ENCODE measurements at regions not wholly inside any gene's neighbourhood (a gene's known extent, or its start where the extent isn't known, plus 50 kb on each side); places are given as distances from the start of the nearest gene placed in this dataset.

DNA sequence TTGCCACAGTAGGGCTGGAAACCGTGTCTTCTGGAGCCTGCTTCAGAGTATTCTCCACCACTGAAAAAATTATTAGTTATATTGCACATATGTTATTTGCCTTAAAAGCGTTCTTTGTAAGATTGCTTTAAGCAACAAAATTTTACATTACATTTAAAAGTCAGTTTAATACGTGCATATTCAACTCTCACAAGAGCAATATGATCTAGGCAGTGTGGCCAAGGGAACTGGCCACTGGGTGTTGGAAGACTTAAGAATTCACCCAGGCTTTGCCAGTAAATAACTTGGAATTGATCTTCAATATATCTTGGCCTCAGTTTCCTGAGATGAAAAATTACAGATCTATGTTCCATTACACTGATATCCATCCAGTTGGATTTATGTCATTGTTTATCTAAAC, 694.4 kb downstream of the EFNA5 start:
- DNase-seq (ENCODE audit: low read depth, low spot score), result no peak
- no peak overlapping the region for H3K4me3 ChIP-seq (ENCODE audit: low read depth, low read length)
- CTCF ChIA-PET, result no interaction called here
- TF ChIP-seq, protein P1, sequence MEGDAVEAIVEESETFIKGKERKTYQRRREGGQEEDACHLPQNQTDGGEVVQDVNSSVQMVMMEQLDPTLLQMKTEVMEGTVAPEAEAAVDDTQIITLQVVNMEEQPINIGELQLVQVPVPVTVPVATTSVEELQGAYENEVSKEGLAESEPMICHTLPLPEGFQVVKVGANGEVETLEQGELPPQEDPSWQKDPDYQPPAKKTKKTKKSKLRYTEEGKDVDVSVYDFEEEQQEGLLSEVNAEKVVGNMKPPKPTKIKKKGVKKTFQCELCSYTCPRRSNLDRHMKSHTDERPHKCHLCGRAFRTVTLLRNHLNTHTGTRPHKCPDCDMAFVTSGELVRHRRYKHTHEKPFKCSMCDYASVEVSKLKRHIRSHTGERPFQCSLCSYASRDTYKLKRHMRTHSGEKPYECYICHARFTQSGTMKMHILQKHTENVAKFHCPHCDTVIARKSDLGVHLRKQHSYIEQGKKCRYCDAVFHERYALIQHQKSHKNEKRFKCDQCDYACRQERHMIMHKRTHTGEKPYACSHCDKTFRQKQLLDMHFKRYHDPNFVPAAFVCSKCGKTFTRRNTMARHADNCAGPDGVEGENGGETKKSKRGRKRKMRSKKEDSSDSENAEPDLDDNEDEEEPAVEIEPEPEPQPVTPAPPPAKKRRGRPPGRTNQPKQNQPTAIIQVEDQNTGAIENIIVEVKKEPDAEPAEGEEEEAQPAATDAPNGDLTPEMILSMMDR (IDR thresholded peaks at IDR 0.05; ENCODE audit: insufficient read depth, low read length, missing control alignments), result no peak
- POLR2A ChIA-PET, result no interaction called here

DNA sequence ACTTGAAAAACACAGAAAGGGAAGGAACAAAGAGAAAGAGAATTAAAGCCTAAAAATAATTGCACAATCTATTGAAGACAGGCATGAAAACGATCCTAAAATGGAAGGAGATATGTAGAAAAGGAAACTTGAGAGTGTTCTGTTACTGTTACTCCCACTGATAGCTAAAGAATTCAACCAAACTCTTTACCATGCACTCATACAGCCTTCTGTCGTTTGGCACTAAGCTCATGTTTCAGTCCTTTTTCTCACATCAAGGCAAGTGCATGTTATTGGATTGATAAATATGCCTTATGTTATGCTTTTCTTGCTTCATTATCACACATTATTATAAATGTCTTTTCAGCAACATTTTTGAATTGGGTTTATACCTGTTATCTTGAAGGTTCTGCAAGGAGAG, 696.5 kb downstream of the EFNA5 start:
- no peak for DNase-seq (ENCODE audit: low read depth, low spot score)
- ChIA-PET CTCF (no interaction called here), POLR2A (no interaction called here)
- TF ChIP-seq, protein P1 (IDR thresholded peaks at IDR 0.05; ENCODE audit: insufficient read depth, low read length, missing control alignments), result no peak
- H3K4me3 ChIP-seq (ENCODE audit: low read depth, low read length), result no peak overlapping the region

DNA sequence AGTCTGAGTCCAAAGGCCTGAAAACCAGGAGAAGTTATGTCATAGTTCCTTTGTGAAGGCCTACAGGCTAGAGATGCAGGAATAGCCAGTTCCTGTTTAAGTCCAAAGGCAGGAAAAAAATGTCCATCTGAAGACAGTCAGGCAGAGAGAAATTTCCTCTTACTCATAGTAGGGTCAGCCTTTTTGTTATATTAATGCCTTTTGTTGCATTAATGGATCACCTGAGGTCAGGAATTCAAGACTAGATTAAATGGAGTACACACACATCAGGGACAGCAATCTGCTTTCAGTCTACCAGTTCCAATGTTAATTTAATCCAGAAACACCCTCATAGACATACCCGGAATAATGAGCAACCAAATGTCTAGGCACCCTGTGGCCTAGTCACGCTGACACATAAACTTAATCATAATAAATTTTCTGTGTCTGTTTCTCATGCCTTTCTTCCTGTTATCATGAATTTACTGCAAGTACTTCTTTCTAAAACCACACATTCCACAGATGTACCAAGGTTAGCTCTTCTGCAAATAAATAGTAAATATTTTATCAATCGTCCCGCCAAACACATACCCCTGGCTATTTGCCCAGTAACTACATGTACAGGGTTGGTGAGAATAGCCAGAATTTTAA, 703.9 kb downstream of the EFNA5 start:
- ChIA-PET POLR2A (no interaction called here), CTCF (no interaction called here)
- TF ChIP-seq, protein P1 (IDR thresholded peaks at IDR 0.05; ENCODE audit: insufficient read depth, low read length, missing control alignments), result no peak
- DNase-seq (ENCODE audit: low read depth, low spot score), result no peak
- no peak overlapping the region for H3K4me3 ChIP-seq (ENCODE audit: low read depth, low read length)

DNA sequence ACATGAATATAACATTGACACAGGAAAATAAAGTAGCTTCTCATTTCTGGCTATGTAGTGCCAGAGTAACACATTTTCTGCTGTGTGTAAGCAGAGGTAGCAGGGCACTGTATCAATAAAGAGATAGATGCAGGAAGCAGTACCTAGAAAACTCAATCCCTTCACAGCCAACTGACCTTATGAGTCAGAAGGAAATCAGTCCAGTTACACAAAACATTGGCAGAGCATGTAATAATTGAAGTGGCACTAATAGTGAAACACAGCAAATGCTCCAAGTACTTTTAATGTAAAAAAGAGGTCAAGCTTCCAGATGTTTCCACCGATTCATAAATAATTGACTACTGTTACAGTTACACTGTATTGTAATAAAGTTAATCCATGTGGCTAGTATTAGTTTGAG, 706.6 kb downstream of the EFNA5 start:
- TF ChIP-seq, protein P1 (IDR thresholded peaks at IDR 0.05; ENCODE audit: insufficient read depth, low read length, missing control alignments), result no peak
- no peak for DNase-seq (ENCODE audit: low read depth, low spot score)
- CTCF ChIA-PET, result no interaction called here
- POLR2A ChIA-PET, result no interaction called here
- no peak overlapping the region for H3K4me3 ChIP-seq (ENCODE audit: low read depth, low read length)

DNA sequence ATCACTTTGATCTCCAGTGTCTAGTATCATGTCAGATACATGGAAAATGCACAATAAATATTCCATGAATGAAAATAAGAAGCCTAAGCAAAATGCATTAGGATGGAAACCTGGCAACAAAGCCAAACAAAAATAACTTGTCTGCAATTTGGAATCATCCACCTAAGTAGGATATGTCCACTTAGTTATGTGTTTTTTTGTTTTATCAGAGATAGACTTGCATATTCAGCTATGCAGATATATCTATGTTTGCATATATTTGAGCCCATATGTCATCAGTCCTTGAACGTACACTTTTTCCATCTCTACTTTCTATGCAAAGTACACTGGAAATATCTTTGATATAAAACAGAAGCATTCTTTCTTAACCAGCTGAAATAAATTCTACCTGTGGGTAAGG, 707.1 kb downstream of the EFNA5 start:
- CTCF ChIA-PET, result no interaction called here
- no peak overlapping the region for H3K4me3 ChIP-seq (ENCODE audit: low read depth, low read length)
- POLR2A ChIA-PET, result no interaction called here
- TF ChIP-seq, protein P1 (IDR thresholded peaks at IDR 0.05; ENCODE audit: insufficient read depth, low read length, missing control alignments), result no peak
- DNase-seq (ENCODE audit: low read depth, low spot score), result no peak

DNA sequence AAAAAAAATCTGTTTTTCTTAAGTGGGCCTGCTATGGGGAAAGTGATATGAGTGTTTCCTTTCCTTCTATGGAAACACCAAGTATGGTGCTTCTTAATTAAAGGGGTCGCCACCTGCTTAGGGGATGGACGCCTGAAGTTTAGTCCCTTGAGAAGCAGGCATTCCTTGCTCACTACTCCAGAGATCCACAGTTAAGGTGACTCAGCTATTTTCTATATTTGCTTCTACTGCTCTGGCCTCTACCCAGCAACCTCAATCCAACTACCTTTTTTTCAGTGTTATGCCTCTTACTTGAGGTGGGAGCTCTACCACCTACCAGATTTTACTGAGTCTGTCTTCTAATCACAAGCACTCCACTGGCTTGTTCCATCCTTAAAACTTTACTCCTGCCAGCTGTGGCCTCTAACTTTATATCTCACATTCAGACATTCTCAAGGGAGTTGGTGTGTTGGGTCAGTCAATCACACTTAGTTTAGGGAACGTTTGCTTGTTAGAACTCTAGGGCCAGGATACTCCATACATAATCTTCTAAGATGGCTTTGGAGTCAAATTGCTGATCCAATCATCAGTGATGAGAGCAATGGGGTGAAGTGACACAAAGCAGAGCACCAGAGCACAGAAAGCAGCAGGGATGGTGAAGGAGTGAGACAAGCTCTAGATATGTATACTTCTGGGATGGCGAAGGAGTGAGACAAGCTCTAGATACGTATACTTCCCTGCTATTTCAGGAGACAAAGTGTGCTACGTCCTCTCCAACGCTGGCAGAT, 708.1 kb downstream of the EFNA5 start:
- ChIA-PET CTCF (no interaction called here), POLR2A (no interaction called here)
- no peak overlapping the region for H3K4me3 ChIP-seq (ENCODE audit: low read depth, low read length)
- no peak for DNase-seq (ENCODE audit: low read depth, low spot score)
- TF ChIP-seq, protein P1 (IDR thresholded peaks at IDR 0.05; ENCODE audit: insufficient read depth, low read length, missing control alignments), result no peak
